Neural crest cell (in vitro differentiated cells): ENCODE measurements at regions not wholly inside any gene's neighbourhood (a gene's known extent, or its start where the extent isn't known, plus 50 kb on each side); places are given as distances from the start of the nearest gene placed in this dataset.

Source experiments
- DNase-seq: peaks from one replicate; pipeline ENCODE4 v3.0.0; 2021; ENCODE audit warnings: low read depth, mixed read lengths, low spot score
- H3K27ac Mint-ChIP-seq: one replicate; pipeline ENCODE4 v1.8.0; 2021; ENCODE audit warnings: mild to moderate bottlenecking, mixed read lengths; ENCODE audit not compliant: unreplicated experiment
- H3K27me3 Mint-ChIP-seq: 2 replicates; pipeline ENCODE4 v1.8.0; 2021; ENCODE audit warnings: low read depth, mild to moderate bottlenecking, mixed read lengths
- H3K36me3 Mint-ChIP-seq: 2 replicates; pipeline ENCODE4 v1.8.0; 2021; ENCODE audit warnings: low read depth, mild to moderate bottlenecking, mixed read lengths
- H3K4me1 Mint-ChIP-seq: 2 replicates; pipeline ENCODE4 v1.8.0; 2021; ENCODE audit warnings: mixed read lengths
- H3K4me3 Mint-ChIP-seq: one replicate; pipeline ENCODE4 v1.8.0; 2021; ENCODE audit warnings: mild to moderate bottlenecking, mixed read lengths
- H3K9me3 Mint-ChIP-seq: 2 replicates; pipeline ENCODE4 v1.8.0; 2021; ENCODE audit warnings: mixed read lengths
- CTCF ChIP-seq: fragments of 200-600 bp; sonication (generic); conservative IDR thresholded peaks from 2 replicates; pipeline ENCODE4 v1.5.0; 2021; ENCODE audit warnings: antibody characterized with exemption, mild to moderate bottlenecking

- Mint-ChIP-seq H3K9me3 (peaks cover 4% of the 10 kb centered on the region), H3K4me1 (peaks cover 4% of the 10 kb centered on the region), H3K36me3 (peaks cover 6% of the 10 kb centered on the region), H3K4me3 (no peak overlapping the region), H3K27me3 (no peaks in the 10 kb centered on the region), H3K27ac (no peak overlapping the region)
- no peak for TF ChIP-seq CTCF
- DNase-seq = no peak
These were observed 322.4 kb downstream of the TNS1 start for GRCh38 chr2:217680381-217680780.

- Mint-ChIP-seq H3K4me3 (no peak overlapping the region), H3K27ac (no peak overlapping the region)
These were observed 329.2 kb downstream of the TNS1 start for GRCh38 chr2:217673627-217674026.

GRCh38 chr2:217672472-217672871, 330.3 kb downstream of the TNS1 start:
- H3K27ac Mint-ChIP-seq = no peak overlapping the region
- H3K27me3 Mint-ChIP-seq = no peaks in the 10 kb centered on the region
- peaks cover 3% of the 10 kb centered on the region for H3K36me3 Mint-ChIP-seq
- peaks cover 5% of the 10 kb centered on the region for H3K9me3 Mint-ChIP-seq
- no peak for TF ChIP-seq CTCF
- no peaks in the 10 kb centered on the region for H3K4me1 Mint-ChIP-seq
- no peak overlapping the region for H3K4me3 Mint-ChIP-seq
- no peak for DNase-seq

More at GRCh38 chr2:217673627-217674026, 329.2 kb downstream of the TNS1 start:
- peaks cover 6% of the 10 kb centered on the region for H3K9me3 Mint-ChIP-seq
- no peak for DNase-seq
- no peaks in the 10 kb centered on the region for H3K27me3 Mint-ChIP-seq
- no peak for TF ChIP-seq CTCF
- no peaks in the 10 kb centered on the region for H3K4me1 Mint-ChIP-seq
- peaks cover 6% of the 10 kb centered on the region for H3K36me3 Mint-ChIP-seq

- no peak overlapping the region for H3K27ac Mint-ChIP-seq
- no peaks in the 10 kb centered on the region for H3K36me3 Mint-ChIP-seq
- TF ChIP-seq CTCF = no peak
- H3K4me3 Mint-ChIP-seq = no peak overlapping the region
- DNase-seq = no peak
- H3K4me1 Mint-ChIP-seq = no peaks in the 10 kb centered on the region
- H3K9me3 Mint-ChIP-seq = peaks cover 2% of the 10 kb centered on the region
- no peaks in the 10 kb centered on the region for H3K27me3 Mint-ChIP-seq
These were observed 330.9 kb downstream of the TNS1 start for GRCh38 chr2:217671871-217672270.

GRCh38 chr2:217671075-217671474, 331.7 kb downstream of the TNS1 start:
- no peak overlapping the region for H3K27ac Mint-ChIP-seq
- H3K9me3 Mint-ChIP-seq = peaks cover 2% of the 10 kb centered on the region
- H3K36me3 Mint-ChIP-seq = no peaks in the 10 kb centered on the region
- TF ChIP-seq CTCF = no peak
- DNase-seq = no peak
- H3K4me1 Mint-ChIP-seq = no peaks in the 10 kb centered on the region
- no peak overlapping the region for H3K4me3 Mint-ChIP-seq
- H3K27me3 Mint-ChIP-seq = no peaks in the 10 kb centered on the region

GRCh38 chr2:217669831-217670230, 333.0 kb downstream of the TNS1 start:
- no peak for TF ChIP-seq CTCF
- H3K27ac Mint-ChIP-seq = no peak overlapping the region

More at GRCh38 chr2:217669831-217670230, 333.0 kb downstream of the TNS1 start:
- Mint-ChIP-seq H3K36me3 (no peaks in the 10 kb centered on the region), H3K27me3 (no peaks in the 10 kb centered on the region), H3K9me3 (peaks cover 2% of the 10 kb centered on the region), H3K4me1 (no peaks in the 10 kb centered on the region), H3K4me3 (no peak overlapping the region)
- DNase-seq = no peak
